HG03442 (cell line): ENCODE measurements at regions not wholly inside any gene's neighbourhood (a gene's known extent, or its start where the extent isn't known, plus 50 kb on each side); places are given as distances from the start of the nearest gene placed in this dataset.

Source experiments
- ATAC-seq: cut with Tn5 transposase; IDR thresholded peaks from one replicate; pipeline ENCODE4 v1.9.1; 2021; ENCODE audit warnings: mild to moderate bottlenecking, moderate library complexity; ENCODE audit not compliant: unreplicated experiment

- no peak for ATAC-seq
Observed at GRCh38 chr2:145854039-145854755, 1334.3 kb upstream of the ZEB2 start.

- ATAC-seq = no peak
Observed at GRCh38 chr2:145851730-145852129, 1331.8 kb upstream of the ZEB2 start.

GRCh38 chr2:145849466-145849865, 1329.5 kb upstream of the ZEB2 start:
- no peak for ATAC-seq

- ATAC-seq = no peak
Observed at GRCh38 chr2:145846982-145847381, 1327.1 kb upstream of the ZEB2 start.

- ATAC-seq = no peak
Observed at GRCh38 chr2:145845923-145846322, 1326.0 kb upstream of the ZEB2 start.

- no peak for ATAC-seq
Observed at GRCh38 chr2:145845207-145845894, 1325.4 kb upstream of the ZEB2 start.

GRCh38 chr2:145841973-145842372, 1322.1 kb upstream of the ZEB2 start:
- no peak for ATAC-seq

GRCh38 chr2:145836986-145837385, 1317.1 kb upstream of the ZEB2 start:
- no peak for ATAC-seq

- ATAC-seq = no peak
Observed at GRCh38 chr2:145835665-145836064, 1315.7 kb upstream of the ZEB2 start.

- no peak for ATAC-seq
Observed at GRCh38 chr2:145832681-145833080, 1312.8 kb upstream of the ZEB2 start.

- ATAC-seq = no peak
Observed at GRCh38 chr2:145829931-145830330, 1310.0 kb upstream of the ZEB2 start.

- no peak for ATAC-seq
Observed at GRCh38 chr2:145827235-145827634, 1307.3 kb upstream of the ZEB2 start.

GRCh38 chr2:145824384-145824783, 1304.5 kb upstream of the ZEB2 start:
- no peak for ATAC-seq

- no peak for ATAC-seq
Observed at GRCh38 chr2:145822892-145823534, 1303.1 kb upstream of the ZEB2 start.

GRCh38 chr2:145820651-145821050, 1300.7 kb upstream of the ZEB2 start:
- no peak for ATAC-seq

GRCh38 chr2:145818890-145819504, 1299.1 kb upstream of the ZEB2 start:
- no peak for ATAC-seq

GRCh38 chr2:145815933-145816332, 1296.0 kb upstream of the ZEB2 start:
- ATAC-seq = no peak

- no peak for ATAC-seq
Observed at GRCh38 chr2:145813481-145813880, 1293.6 kb upstream of the ZEB2 start.

- ATAC-seq = no peak
Observed at GRCh38 chr2:145812165-145812554, 1292.2 kb upstream of the ZEB2 start.

- no peak for ATAC-seq
Observed at GRCh38 chr2:145811276-145812164, 1291.6 kb upstream of the ZEB2 start.

GRCh38 chr2:145807968-145808367, 1288.0 kb upstream of the ZEB2 start:
- no peak for ATAC-seq
